Lower lobe of right lung (tissue), 2 donors: ENCODE measurements at regions not wholly inside any gene's neighbourhood (a gene's known extent, or its start where the extent isn't known, plus 50 kb on each side); places are given as distances from the start of the nearest gene placed in this dataset.
A peak's percentile ranks its signal among the peaks of the same experiment; 100 is the strongest.

Experiments used
- ATAC-seq, 2 donors: fragments of 200-7000 bp; cut with Tn5 transposase; one replicate each; pipeline ENCODE4 v1.9.1; 2020 to 2022; ENCODE audit warnings: mild to moderate bottlenecking in 2 of 2, moderate library complexity in 2 of 2
- DNase-seq: peaks from one replicate; pipeline ENCODE4 v3.0.0-alpha.2; 2020
- H3K27ac ChIP-seq: fragments of 200-600 bp; one replicate; pipeline ENCODE4 v1.8.0; 2022
- H3K27me3 ChIP-seq: fragments of 200-600 bp; one replicate; pipeline ENCODE4 v1.8.0; 2022; ENCODE audit warnings: low read depth
- H3K36me3 ChIP-seq: fragments of 200-600 bp; one replicate; pipeline ENCODE4 v1.8.0; 2022; ENCODE audit warnings: mild to moderate bottlenecking
- H3K4me1 ChIP-seq: fragments of 200-600 bp; one replicate; pipeline ENCODE4 v1.8.0; 2022
- H3K4me3 ChIP-seq: fragments of 200-600 bp; one replicate; pipeline ENCODE4 v1.8.0; 2022; ENCODE audit warnings: mild to moderate bottlenecking
- H3K9me3 ChIP-seq: fragments of 200-600 bp; one replicate; pipeline ENCODE4 v1.8.0; 2022
- CTCF ChIP-seq: fragments of 200-600 bp; IDR thresholded peaks from one replicate; pipeline ENCODE4 v1.8.0; 2022; ENCODE audit warnings: antibody characterized with exemption, mild to moderate bottlenecking
- intact Hi-C: fragments of 100-400 bp; cut with DNase I; formaldehyde crosslinking; loops from one replicate; pipeline ENCODE4 v1.11.0; 2022
- donor health status: DM: no; HTN: yes; CAD: no; lungs with severe emphysema.

- Histone ChIP-seq H3K4me1 (no peaks in the 10 kb centered on the region), H3K4me3 (no peak overlapping the region), H3K9me3 (no peaks in the 10 kb centered on the region), H3K27ac (no peak overlapping the region), H3K36me3 (no peaks in the 10 kb centered on the region), H3K27me3 (no peaks in the 10 kb centered on the region)
- ATAC-seq (no peak), DNase-seq (no peak)
- intact Hi-C loops = no loop called here
- no peak for TF ChIP-seq CTCF
Measured at GRCh38 chr6:72457738-72458137, 164.1 kb upstream of the KCNQ5 start.

- no peaks in the 10 kb centered on the region for H3K36me3 ChIP-seq
- DNase-seq = no peak
- H3K27me3 ChIP-seq = no peaks in the 10 kb centered on the region
- intact Hi-C loops = no loop called here
- TF ChIP-seq CTCF = no peak
- H3K27ac ChIP-seq = no peak overlapping the region
- H3K4me1 ChIP-seq = no peaks in the 10 kb centered on the region
- no peak for ATAC-seq
- H3K9me3 ChIP-seq = no peaks in the 10 kb centered on the region
- H3K4me3 ChIP-seq = no peak overlapping the region
Measured at GRCh38 chr6:72458521-72458920, 163.3 kb upstream of the KCNQ5 start.

GRCh38 chr6:72461144-72461543, 160.7 kb upstream of the KCNQ5 start:
- no peak for ATAC-seq

GRCh38 chr6:72464246-72464645, 157.6 kb upstream of the KCNQ5 start:
- Histone ChIP-seq H3K4me3 (no peak overlapping the region), H3K36me3 (no peaks in the 10 kb centered on the region), H3K4me1 (no peaks in the 10 kb centered on the region), H3K9me3 (no peaks in the 10 kb centered on the region), H3K27ac (no peak overlapping the region), H3K27me3 (no peaks in the 10 kb centered on the region)
- TF ChIP-seq CTCF = no peak
- no peak for DNase-seq
- ATAC-seq = no peak
- intact Hi-C loops = no loop called here

More at GRCh38 chr6:72461144-72461543, 160.7 kb upstream of the KCNQ5 start:
- no peak overlapping the region for H3K4me3 ChIP-seq
- no peaks in the 10 kb centered on the region for H3K4me1 ChIP-seq
- no peaks in the 10 kb centered on the region for H3K36me3 ChIP-seq
- intact Hi-C loops = no loop called here
- no peaks in the 10 kb centered on the region for H3K27me3 ChIP-seq
- no peak for TF ChIP-seq CTCF
- H3K9me3 ChIP-seq = no peaks in the 10 kb centered on the region
- no peak overlapping the region for H3K27ac ChIP-seq
- no peak for DNase-seq

- no peaks in the 10 kb centered on the region for H3K27me3 ChIP-seq
- no peak overlapping the region for H3K4me3 ChIP-seq
- DNase-seq (no peak), ATAC-seq (peak in 1 of 2 donors; percentile 59)
- H3K4me1 ChIP-seq = no peaks in the 10 kb centered on the region
- H3K9me3 ChIP-seq = no peaks in the 10 kb centered on the region
- H3K36me3 ChIP-seq = no peaks in the 10 kb centered on the region
- intact Hi-C loops = no loop called here
- TF ChIP-seq CTCF = no peak
- no peak overlapping the region for H3K27ac ChIP-seq
Measured at GRCh38 chr6:72464791-72465691, 156.8 kb upstream of the KCNQ5 start.
